ENCODE measurements at regions not wholly inside any gene's neighbourhood (a gene's known extent, or its start where the extent isn't known, plus 50 kb on each side); places are given as distances from the start of the nearest gene placed in this dataset.

GRCh38 chr2:172228177-172228808, 125.6 kb upstream of the DLX2 start:
- DNase-seq, result no peak
- H3K4me3 ChIP-seq, result no peak overlapping the region
- H3K36me3 ChIP-seq, result no peaks in the 10 kb centered on the region
- TF ChIP-seq CTCF (IDR thresholded peaks at IDR 0.05 in 8 of 11, conservative IDR thresholded peaks at IDR 0.05 in 3 of 11) (no peak), POLR2AphosphoS5 (IDR thresholded peaks at IDR 0.05) (no peak), POLR2A (IDR thresholded peaks at IDR 0.05) (no peak)
- H3K9me3 ChIP-seq, result no peaks in the 10 kb centered on the region
- H3K27ac ChIP-seq, result no peak overlapping the region
- intact Hi-C loops (cut with DNase I; ENCODE audit: low total_unique reads), result no loop called here
- no peaks in the 10 kb centered on the region for H3K4me1 ChIP-seq
- 77 to 86% (median 79%) methylated on average over 10 of the region's 10 CpGs for WGBS, 5 donors
- peaks cover 0 to 10% (median 0%) of the 10 kb centered on the region in 7 donors for H3K27me3 ChIP-seq (replicated peaks in 1 of 7)

GRCh38 chr2:172229125-172229524, 126.4 kb upstream of the DLX2 start:
- intact Hi-C loops (cut with DNase I; ENCODE audit: low total_unique reads), result no loop called here
- peaks cover 0 to 16% (median 1%) of the 10 kb centered on the region in 7 donors for H3K27me3 ChIP-seq (replicated peaks in 1 of 7)
- DNase-seq, result no peak
- peaks cover 0 to under 1% (median 0%) of the 10 kb centered on the region in 6 donors for H3K4me1 ChIP-seq
- no peak overlapping the region for H3K27ac ChIP-seq
- no peak for TF ChIP-seq POLR2A (IDR thresholded peaks at IDR 0.05)
- TF ChIP-seq POLR2AphosphoS5 (IDR thresholded peaks at IDR 0.05), result no peak
- TF ChIP-seq CTCF (IDR thresholded peaks at IDR 0.05 in 8 of 11, conservative IDR thresholded peaks at IDR 0.05 in 3 of 11), result no peak
- no peak overlapping the region for H3K4me3 ChIP-seq
- WGBS, 5 donors, result 44 to 72% (median 59%) methylated on average over 4 of the region's 4 CpGs
- H3K9me3 ChIP-seq, result no peaks in the 10 kb centered on the region
- no peaks in the 10 kb centered on the region for H3K36me3 ChIP-seq

- Histone ChIP-seq H3K4me1 (peaks cover 3 to 13% (median 10%) of the 10 kb centered on the region in 6 donors), H3K27me3 (replicated peaks in 1 of 7) (peaks cover 0 to 29% (median 13%) of the 10 kb centered on the region in 7 donors), H3K27ac (no peak overlapping the region), H3K36me3 (no peaks in the 10 kb centered on the region), H3K9me3 (no peaks in the 10 kb centered on the region), H3K4me3 (no peak overlapping the region)
- no peak for TF ChIP-seq CTCF (IDR thresholded peaks at IDR 0.05 in 8 of 11, conservative IDR thresholded peaks at IDR 0.05 in 3 of 11)
- TF ChIP-seq POLR2A (IDR thresholded peaks at IDR 0.05), result no peak
- no peak for TF ChIP-seq POLR2AphosphoS5 (IDR thresholded peaks at IDR 0.05)
- intact Hi-C loops (cut with DNase I; ENCODE audit: low total_unique reads), result no loop called here
- 77 to 88% (median 84%) methylated on average over 5 of the region's 5 CpGs for WGBS, 5 donors
- no peak for DNase-seq
These were observed 127.7 kb upstream of the DLX2 start for GRCh38 chr2:172230332-172230888.

- Histone ChIP-seq H3K27me3 (replicated peaks in 1 of 7) (peaks cover 0 to 34% (median 18%) of the 10 kb centered on the region in 7 donors), H3K4me3 (no peak overlapping the region), H3K9me3 (no peaks in the 10 kb centered on the region), H3K4me1 (peaks cover 4 to 18% (median 13%) of the 10 kb centered on the region in 6 donors), H3K36me3 (no peaks in the 10 kb centered on the region), H3K27ac (no peak overlapping the region)
- DNase-seq, result no peak
- intact Hi-C loops (cut with DNase I; ENCODE audit: low total_unique reads), result no loop called here
- 83 to 94% (median 87%) methylated on average over 6 of the region's 6 CpGs for WGBS, 5 donors
- TF ChIP-seq CTCF (IDR thresholded peaks at IDR 0.05 in 8 of 11, conservative IDR thresholded peaks at IDR 0.05 in 3 of 11), result no peak
- TF ChIP-seq POLR2AphosphoS5 (IDR thresholded peaks at IDR 0.05), result no peak
- no peak for TF ChIP-seq POLR2A (IDR thresholded peaks at IDR 0.05)
These were observed 128.2 kb upstream of the DLX2 start for GRCh38 chr2:172230889-172231401.

Data from spleen (tissue), 11 donors.